Hepatocyte (in vitro differentiated cells): ENCODE measurements at regions not wholly inside any gene's neighbourhood (a gene's known extent, or its start where the extent isn't known, plus 50 kb on each side); places are given as distances from the start of the nearest gene placed in this dataset.

Source experiments
- DNase-seq: peaks from one replicate; pipeline ENCODE4 v3.0.0-alpha.2; 2016; ENCODE audit warnings: low spot score
- H2AFZ ChIP-seq: fragments of 200-600 bp; sonication (generic); 2 replicates; pipeline ENCODE4 v1.6.0; 2016; ENCODE audit warnings: antibody characterized with exemption, mild to moderate bottlenecking
- H3K27ac ChIP-seq: fragments of 200-600 bp; sonication (generic); 2 replicates; pipeline ENCODE4 v1.5.1; 2016; ENCODE audit warnings: mild to moderate bottlenecking
- H3K27me3 ChIP-seq: fragments of 200-600 bp; sonication (generic); 2 replicates; pipeline ENCODE4 v1.6.1; 2016
- H3K36me3 ChIP-seq: fragments of 200-600 bp; sonication (generic); replicated peaks from 2 replicates; pipeline ENCODE4 v1.5.1; 2016; ENCODE audit warnings: low read depth; ENCODE audit not compliant: insufficient read depth
- H3K4me1 ChIP-seq: fragments of 200-600 bp; sonication (generic); 2 replicates; pipeline ENCODE4 v1.5.1; 2016; ENCODE audit warnings: mild to moderate bottlenecking, moderate library complexity; ENCODE audit not compliant: insufficient read depth
- H3K4me2 ChIP-seq: fragments of 200-600 bp; sonication (generic); 2 replicates; pipeline ENCODE4 v1.6.0; 2016
- H3K4me3 ChIP-seq: fragments of 200-600 bp; sonication (generic); 2 replicates; pipeline ENCODE4 v1.5.1; 2016; ENCODE audit warnings: mild to moderate bottlenecking
- H3K79me2 ChIP-seq: fragments of 200-600 bp; sonication (generic); 2 replicates; pipeline ENCODE4 v1.6.0; 2017; ENCODE audit warnings: mild to moderate bottlenecking
- H3K9me2 ChIP-seq: fragments of 200-600 bp; sonication (generic); replicated peaks from 2 replicates; pipeline ENCODE4 v1.6.0; 2017; ENCODE audit warnings: mild to moderate bottlenecking; ENCODE audit not compliant: insufficient read depth
- H3K9me3 ChIP-seq: fragments of 200-600 bp; sonication (generic); 2 replicates; pipeline ENCODE4 v1.5.1; 2016; ENCODE audit warnings: low read depth, mild to moderate bottlenecking
- H4K20me1 ChIP-seq: fragments of 200-600 bp; sonication (generic); 2 replicates; pipeline ENCODE4 v1.6.0; 2016; ENCODE audit warnings: mild to moderate bottlenecking; ENCODE audit not compliant: insufficient read depth, poor library complexity, severe bottlenecking
- EZH2 ChIP-seq: fragments of 200-600 bp; sonication (generic); IDR thresholded peaks from 2 replicates; pipeline ENCODE4 v1.6.1; 2016; ENCODE audit warnings: antibody characterized with exemption, mild to moderate bottlenecking, borderline replicate concordance
- EZH2phosphoT487 ChIP-seq: fragments of 200-600 bp; sonication (generic); IDR thresholded peaks from one replicate; pipeline ENCODE4 v1.6.1; 2018; ENCODE audit warnings: antibody characterized with exemption, mild to moderate bottlenecking, low read depth, moderate library complexity; ENCODE audit not compliant: unreplicated experiment, severe bottlenecking
- WGBS: methylation state at CpG from one replicate; pipeline ENCODE4 v1.1.6; 2016; ENCODE audit warnings: low lambda C conversion rate; ENCODE audit errors: missing lambda C conversion rate; 5-methylcytosine and 5-hydroxymethylcytosine counted together
- TF ChIP-seq, protein P1 (sequence below): fragments of 200-600 bp; sonication (generic); IDR thresholded peaks from 2 replicates; pipeline ENCODE4 v1.5.1; 2016; ENCODE audit warnings: antibody characterized with exemption, mild to moderate bottlenecking; ENCODE audit not compliant: poor library complexity

GRCh38 chr15:35757765-35758164 lies 211.8 kb upstream of the DPH6 start:
- no peak for DNase-seq
- WGBS = 44% methylated on average over 3 of the region's 3 CpGs
- H3K79me2 ChIP-seq = no peaks in the 10 kb centered on the region
- no peak overlapping the region for H3K4me3 ChIP-seq
- H3K27ac ChIP-seq = peak overlapping the region; percentile 26
- peak overlapping the region; percentile 5 for H3K4me2 ChIP-seq
- no peaks in the 10 kb centered on the region for H3K9me2 ChIP-seq
- no peaks in the 10 kb centered on the region for H3K36me3 ChIP-seq
- no peak for TF ChIP-seq EZH2phosphoT487
- TF ChIP-seq, protein P1, sequence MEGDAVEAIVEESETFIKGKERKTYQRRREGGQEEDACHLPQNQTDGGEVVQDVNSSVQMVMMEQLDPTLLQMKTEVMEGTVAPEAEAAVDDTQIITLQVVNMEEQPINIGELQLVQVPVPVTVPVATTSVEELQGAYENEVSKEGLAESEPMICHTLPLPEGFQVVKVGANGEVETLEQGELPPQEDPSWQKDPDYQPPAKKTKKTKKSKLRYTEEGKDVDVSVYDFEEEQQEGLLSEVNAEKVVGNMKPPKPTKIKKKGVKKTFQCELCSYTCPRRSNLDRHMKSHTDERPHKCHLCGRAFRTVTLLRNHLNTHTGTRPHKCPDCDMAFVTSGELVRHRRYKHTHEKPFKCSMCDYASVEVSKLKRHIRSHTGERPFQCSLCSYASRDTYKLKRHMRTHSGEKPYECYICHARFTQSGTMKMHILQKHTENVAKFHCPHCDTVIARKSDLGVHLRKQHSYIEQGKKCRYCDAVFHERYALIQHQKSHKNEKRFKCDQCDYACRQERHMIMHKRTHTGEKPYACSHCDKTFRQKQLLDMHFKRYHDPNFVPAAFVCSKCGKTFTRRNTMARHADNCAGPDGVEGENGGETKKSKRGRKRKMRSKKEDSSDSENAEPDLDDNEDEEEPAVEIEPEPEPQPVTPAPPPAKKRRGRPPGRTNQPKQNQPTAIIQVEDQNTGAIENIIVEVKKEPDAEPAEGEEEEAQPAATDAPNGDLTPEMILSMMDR = no peak
- no peak for TF ChIP-seq EZH2
- no peaks in the 10 kb centered on the region for H3K9me3 ChIP-seq
- H3K27me3 ChIP-seq = no peaks in the 10 kb centered on the region
- H3K4me1 ChIP-seq = peaks cover 24% of the 10 kb centered on the region
- no peaks in the 10 kb centered on the region for H4K20me1 ChIP-seq
- no peak overlapping the region for H2AFZ ChIP-seq

DNA sequence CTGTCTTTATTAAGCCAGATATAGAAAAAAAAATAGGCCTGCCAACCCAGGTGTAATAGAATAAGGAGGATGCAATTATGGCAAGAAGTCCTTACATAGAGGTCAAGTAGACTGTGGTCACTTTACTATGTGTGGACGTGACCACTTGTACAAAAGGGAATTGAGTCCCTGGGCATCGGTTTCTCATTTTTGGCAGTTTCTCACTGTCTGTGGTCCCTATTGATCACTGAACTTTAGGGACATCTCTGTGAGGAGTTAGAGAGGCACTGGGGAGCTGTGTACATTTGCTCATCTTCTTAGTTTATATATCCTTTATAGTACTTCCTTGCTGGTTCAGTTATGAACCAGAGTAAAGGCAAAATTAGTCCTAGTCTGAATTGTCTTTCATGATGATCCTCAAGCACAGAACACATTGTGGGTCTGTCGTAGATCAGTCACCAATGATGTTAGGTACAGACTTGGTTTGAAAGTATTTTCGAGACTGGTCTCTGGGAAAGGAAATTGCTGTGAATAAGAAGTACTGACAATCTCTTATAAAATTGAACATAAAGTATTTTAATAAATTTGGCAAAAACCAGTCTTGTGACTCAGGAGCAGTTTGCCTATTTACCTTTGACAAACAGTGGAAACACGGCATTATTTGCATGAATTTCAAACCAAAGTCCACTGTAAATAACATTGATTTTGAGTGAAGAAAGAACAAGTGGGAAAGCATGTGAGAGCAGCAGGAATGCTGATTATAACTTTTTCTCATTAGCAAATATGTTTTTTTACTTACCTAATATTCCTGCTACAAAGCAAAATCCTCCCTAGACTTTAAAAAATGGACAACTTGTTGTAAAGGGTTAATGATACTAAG lies 218.9 kb upstream of the DPH6 start:
- TF ChIP-seq EZH2 (no peak), EZH2phosphoT487 (no peak)
- TF ChIP-seq, protein P1 = no peak
- 81% methylated on average over 5 of the region's 5 CpGs for WGBS
- H3K4me2 ChIP-seq = no peak overlapping the region

DNA sequence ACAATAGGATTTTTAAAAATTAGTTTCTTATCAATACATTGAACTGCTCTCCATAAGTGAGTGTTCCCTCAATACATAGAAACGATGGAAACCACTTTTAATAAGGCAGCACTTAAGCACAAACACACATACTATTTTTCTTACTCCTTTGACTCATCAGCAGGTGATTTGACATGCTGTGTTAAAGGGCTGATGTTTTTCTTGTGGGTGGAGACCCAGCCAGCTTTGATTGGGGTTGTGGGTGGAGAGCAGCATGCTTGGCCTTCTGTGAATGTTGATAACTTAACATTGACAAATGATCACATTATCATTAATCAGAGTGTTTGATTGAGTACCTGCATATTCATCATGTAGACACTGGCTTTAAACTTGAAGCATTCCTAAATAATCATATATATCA lies 223.0 kb upstream of the DPH6 start:
- Histone ChIP-seq H4K20me1 (no peaks in the 10 kb centered on the region), H3K36me3 (no peaks in the 10 kb centered on the region), H3K4me3 (no peak overlapping the region), H3K4me1 (peaks cover 4% of the 10 kb centered on the region), H3K27ac (peak overlapping the region; percentile 16), H3K4me2 (no peak overlapping the region), H3K9me2 (no peaks in the 10 kb centered on the region), H2AFZ (no peak overlapping the region), H3K27me3 (no peaks in the 10 kb centered on the region), H3K9me3 (no peaks in the 10 kb centered on the region), H3K79me2 (no peaks in the 10 kb centered on the region)
- TF ChIP-seq EZH2 (no peak), EZH2phosphoT487 (no peak)
- TF ChIP-seq, protein P1 = no peak
- 59% methylated on average over 1 of the region's 1 CpG for WGBS
- no peak for DNase-seq

More for the DNA sequence above, 218.9 kb upstream of the DPH6 start:
- Histone ChIP-seq H3K9me2 (no peaks in the 10 kb centered on the region), H2AFZ (no peak overlapping the region), H3K36me3 (no peaks in the 10 kb centered on the region), H4K20me1 (no peaks in the 10 kb centered on the region), H3K4me3 (no peak overlapping the region), H3K9me3 (no peaks in the 10 kb centered on the region), H3K27me3 (no peaks in the 10 kb centered on the region), H3K4me1 (peaks cover 4% of the 10 kb centered on the region), H3K27ac (no peak overlapping the region), H3K79me2 (no peaks in the 10 kb centered on the region)
- no peak for DNase-seq
